ENCODE measurements at regions not wholly inside any gene's neighbourhood (a gene's known extent, or its start where the extent isn't known, plus 50 kb on each side); places are given as distances from the start of the nearest gene placed in this dataset.
"Not testable (repeated sequence)": the region's sequence is repeated elsewhere in the genome, so short reads cannot be mapped to it uniquely, and the experiment has no call there.

DNA sequence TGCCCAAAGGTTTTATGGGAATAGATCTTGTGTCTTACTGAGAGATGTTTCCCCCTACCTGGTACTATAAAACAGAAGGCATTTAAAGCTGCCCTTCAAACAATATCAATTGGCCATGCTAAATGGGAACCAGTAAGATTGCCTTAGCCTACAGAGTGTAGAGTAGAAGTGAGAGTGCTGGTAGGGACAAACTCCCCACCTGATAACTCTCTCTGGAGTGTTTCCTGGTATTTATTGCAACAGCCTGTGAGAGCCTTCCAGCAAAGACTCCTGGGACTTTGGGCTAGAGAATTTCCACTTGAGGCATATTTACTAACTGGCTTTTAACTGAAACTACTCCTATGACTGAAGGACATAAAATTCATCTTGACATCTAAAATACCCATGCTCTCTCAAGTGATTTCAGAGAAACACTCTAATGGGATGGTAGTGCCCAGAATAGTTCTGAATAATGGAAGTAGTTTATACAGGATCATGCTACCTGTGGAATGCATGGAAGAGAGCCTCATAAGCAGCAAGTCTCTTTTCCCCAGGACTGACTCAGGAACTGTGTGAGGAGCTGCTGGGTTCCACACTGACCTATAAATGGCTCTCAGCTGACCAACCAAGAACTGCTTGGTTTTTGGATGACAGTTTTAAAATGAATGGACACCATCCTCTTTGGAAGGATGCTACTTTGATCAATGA lies 132.7 kb upstream of the SLITRK5 start:
- no peaks in the 10 kb centered on the region for H3K27me3 Mint-ChIP-seq
- no peak overlapping the region for H3K4me3 Mint-ChIP-seq
- H3K27ac Mint-ChIP-seq, result no peak overlapping the region

DNA sequence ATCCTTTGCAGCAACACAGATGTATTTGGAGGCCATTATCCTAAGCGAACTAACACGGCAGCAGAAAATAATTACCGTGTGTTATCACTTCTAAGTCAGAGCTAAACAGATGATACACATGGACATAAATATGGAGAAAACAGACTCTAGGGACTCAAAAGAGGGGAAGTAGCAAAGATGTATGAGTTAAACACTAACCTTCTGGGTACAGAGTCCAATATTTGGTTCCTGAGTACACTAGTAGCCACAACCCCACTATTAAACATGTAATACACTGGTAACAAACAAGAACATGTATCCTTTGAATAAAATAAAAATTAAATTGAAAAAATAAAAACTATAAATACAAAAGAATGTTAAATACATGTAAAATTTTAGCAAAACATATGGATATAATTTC lies 118.0 kb upstream of the SLITRK5 start:
- H3K27me3 Mint-ChIP-seq, result no peaks in the 10 kb centered on the region
- no peaks in the 10 kb centered on the region for H3K4me1 Mint-ChIP-seq
- no peaks in the 10 kb centered on the region for H3K9me3 Mint-ChIP-seq
- no peak for DNase-seq
- H3K36me3 Mint-ChIP-seq, result no peaks in the 10 kb centered on the region
- H3K27ac Mint-ChIP-seq, result no peak overlapping the region
- H3K4me3 Mint-ChIP-seq, result no peak overlapping the region

More for the DNA sequence above, 132.7 kb upstream of the SLITRK5 start:
- H3K9me3 Mint-ChIP-seq, result peaks cover 4% of the 10 kb centered on the region
- H3K36me3 Mint-ChIP-seq, result no peaks in the 10 kb centered on the region
- H3K4me1 Mint-ChIP-seq, result no peaks in the 10 kb centered on the region
- no peak for DNase-seq

DNA sequence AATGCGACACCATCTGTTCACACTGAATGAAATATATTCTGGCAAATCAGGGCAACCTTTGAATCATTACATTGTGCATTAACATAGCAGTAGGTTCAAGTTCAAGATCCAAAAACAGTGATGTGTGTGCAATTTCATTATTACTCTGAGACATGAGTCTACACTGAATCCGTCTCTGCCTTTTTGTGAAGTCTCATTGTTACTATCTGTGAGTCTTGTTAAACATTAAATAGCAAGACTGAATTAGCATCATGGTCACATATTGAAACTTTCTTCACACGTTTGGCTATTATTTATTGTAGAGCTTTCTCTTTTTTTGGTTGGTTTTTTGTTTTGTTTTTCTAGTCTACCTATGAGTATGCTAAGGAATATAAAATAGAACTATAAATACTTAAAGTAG lies 117.1 kb upstream of the SLITRK5 start:
- H3K27ac Mint-ChIP-seq, result no peak overlapping the region
- H3K4me3 Mint-ChIP-seq, result no peak overlapping the region
- no peaks in the 10 kb centered on the region for H3K4me1 Mint-ChIP-seq
- H3K9me3 Mint-ChIP-seq, result no peaks in the 10 kb centered on the region
- H3K27me3 Mint-ChIP-seq, result no peaks in the 10 kb centered on the region
- no peak for DNase-seq
- H3K36me3 Mint-ChIP-seq, result no peaks in the 10 kb centered on the region

DNA sequence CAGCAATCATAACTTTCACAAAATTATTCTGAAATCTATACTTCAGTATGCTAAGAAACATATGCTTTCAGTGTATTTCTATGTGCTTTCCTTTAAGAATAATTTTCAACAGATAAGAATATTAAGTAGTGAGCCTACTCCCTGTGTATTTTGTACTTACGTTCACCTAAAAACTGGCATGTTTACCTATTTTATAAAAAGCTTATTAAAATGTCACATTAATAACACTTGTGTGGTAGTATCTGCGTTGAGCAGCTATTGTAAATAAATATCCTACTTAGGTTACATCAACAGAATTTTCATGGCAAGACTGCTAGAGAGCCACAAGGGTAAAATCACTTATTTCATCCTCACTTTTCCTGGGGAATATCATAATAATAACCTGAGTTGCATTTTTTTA lies 113.4 kb upstream of the SLITRK5 start:
- no peak for DNase-seq
- Mint-ChIP-seq H3K36me3 (no peaks in the 10 kb centered on the region), H3K4me3 (no peak overlapping the region), H3K27me3 (no peaks in the 10 kb centered on the region), H3K4me1 (no peaks in the 10 kb centered on the region), H3K9me3 (no peaks in the 10 kb centered on the region), H3K27ac (no peak overlapping the region)

DNA sequence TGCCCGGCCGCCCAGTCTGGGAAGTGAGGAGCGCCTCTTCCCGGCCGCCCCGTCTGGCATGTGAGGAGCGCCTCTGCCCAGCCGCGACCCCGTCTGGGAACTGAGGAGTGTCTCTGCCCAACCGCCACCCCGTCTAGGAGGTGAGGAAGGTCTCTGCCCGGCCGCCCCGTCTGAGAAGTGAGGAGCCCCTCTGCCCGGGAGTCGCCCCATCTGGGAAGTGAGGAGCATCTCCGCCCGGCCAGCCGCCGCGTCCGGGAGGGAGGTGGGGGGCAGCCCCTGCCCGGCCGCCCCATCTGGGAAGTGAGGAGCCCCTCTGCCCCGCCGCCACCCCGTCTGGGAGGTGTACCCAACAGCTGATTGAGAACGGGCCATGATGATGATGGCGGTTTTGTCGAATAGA lies 109.6 kb upstream of the SLITRK5 start:
- DNase-seq, H3K36me3 Mint-ChIP-seq, H3K27me3 Mint-ChIP-seq, H3K4me3 Mint-ChIP-seq, H3K27ac Mint-ChIP-seq, H3K9me3 Mint-ChIP-seq, H3K4me1 Mint-ChIP-seq: not testable (repeated sequence)

DNA sequence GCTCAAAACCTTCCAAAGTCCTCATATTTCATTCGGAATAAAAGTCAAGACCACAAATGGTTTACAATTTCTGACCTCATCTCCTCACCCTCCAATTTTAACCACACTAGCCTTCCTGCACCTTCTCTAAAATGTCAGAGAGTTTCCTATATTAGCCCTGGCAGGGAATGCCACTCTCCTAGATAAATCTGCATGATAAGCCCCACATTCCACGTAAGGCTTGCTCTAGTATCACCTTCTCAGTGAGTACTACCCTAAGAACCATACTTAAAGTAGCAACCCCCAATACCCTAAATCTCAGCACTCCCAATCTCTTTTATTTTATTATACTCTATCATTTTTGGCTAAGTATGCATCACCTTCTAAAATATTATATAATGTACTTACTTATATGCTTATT lies 100.5 kb upstream of the SLITRK5 start:
- no peak overlapping the region for H3K4me3 Mint-ChIP-seq
- no peaks in the 10 kb centered on the region for H3K4me1 Mint-ChIP-seq
- no peak overlapping the region for H3K27ac Mint-ChIP-seq
- H3K36me3 Mint-ChIP-seq, result no peaks in the 10 kb centered on the region
- H3K9me3 Mint-ChIP-seq, result peaks cover 8% of the 10 kb centered on the region
- no peak for DNase-seq
- no peaks in the 10 kb centered on the region for H3K27me3 Mint-ChIP-seq

DNA sequence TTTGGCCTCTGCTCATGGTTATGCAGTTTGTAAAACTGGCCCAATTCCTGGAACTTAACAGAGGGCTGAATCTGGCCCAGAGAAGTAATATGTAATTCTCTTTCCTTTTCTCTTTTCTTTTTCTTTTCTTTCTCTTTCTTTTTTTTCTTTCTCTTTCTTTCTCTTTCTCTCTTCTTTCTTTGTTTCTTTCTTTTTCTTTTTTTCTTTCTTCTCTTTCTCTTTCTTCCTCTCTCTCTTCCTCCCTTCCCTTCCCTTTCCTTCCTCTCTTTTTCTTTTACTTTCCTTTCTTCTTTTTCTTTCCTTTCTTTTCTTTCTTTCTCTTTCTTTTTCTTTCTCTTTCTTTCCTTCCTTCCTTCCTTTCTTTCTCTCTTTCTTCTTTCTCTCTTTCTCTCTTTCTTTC lies 88.8 kb upstream of the SLITRK5 start:
- no peak for DNase-seq
- Mint-ChIP-seq H3K36me3 (no peaks in the 10 kb centered on the region), H3K27me3 (no peaks in the 10 kb centered on the region), H3K27ac (no peak overlapping the region), H3K4me1 (no peaks in the 10 kb centered on the region), H3K4me3 (no peak overlapping the region), H3K9me3 (peaks cover 3% of the 10 kb centered on the region)

DNA sequence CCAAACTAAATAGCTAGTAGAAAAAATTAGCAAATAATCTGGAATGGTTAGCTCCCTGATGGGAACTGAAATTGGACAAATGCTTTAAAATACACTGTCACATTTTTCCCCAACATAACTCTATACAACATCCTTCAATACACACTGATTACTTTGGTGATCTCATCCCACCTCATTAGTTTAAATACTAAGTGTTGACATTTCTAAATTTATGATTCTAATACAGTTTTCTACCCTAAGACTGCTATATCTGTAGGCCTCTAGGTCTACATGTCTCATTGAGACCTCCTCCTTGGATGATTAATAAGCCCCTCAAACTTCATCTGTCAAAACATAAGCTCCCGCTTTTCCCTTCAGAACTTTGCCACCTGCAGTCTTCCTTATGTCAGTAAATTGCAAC lies 80.7 kb upstream of the SLITRK5 start:
- no peak overlapping the region for H3K27ac Mint-ChIP-seq
- H3K9me3 Mint-ChIP-seq, result peaks cover 5% of the 10 kb centered on the region
- H3K36me3 Mint-ChIP-seq, result no peaks in the 10 kb centered on the region
- no peak overlapping the region for H3K4me3 Mint-ChIP-seq
- H3K4me1 Mint-ChIP-seq, result no peaks in the 10 kb centered on the region
- H3K27me3 Mint-ChIP-seq, result no peaks in the 10 kb centered on the region
- no peak for DNase-seq

DNA sequence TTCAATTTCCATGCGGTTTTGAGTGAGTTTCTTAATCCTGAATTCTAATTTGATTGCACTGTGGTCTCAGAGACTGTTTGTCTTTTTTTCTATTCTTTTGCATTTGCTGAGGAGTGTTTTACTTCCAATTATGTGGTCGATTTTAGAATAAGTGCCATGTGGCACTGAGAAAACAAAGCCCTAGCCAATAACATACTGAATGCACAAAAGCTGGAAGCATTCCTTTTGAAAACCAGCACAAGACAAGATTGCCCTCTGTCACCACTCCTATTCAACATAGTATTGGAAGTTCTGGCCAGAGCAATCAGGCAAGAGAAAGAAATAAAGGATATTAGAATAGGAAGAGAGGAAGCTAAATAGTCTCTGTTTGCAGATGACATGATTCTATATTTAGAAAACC lies 66.7 kb upstream of the SLITRK5 start:
- H3K27ac Mint-ChIP-seq, DNase-seq, H3K9me3 Mint-ChIP-seq, H3K27me3 Mint-ChIP-seq, H3K4me1 Mint-ChIP-seq, H3K36me3 Mint-ChIP-seq, H3K4me3 Mint-ChIP-seq: not testable (repeated sequence)

DNA sequence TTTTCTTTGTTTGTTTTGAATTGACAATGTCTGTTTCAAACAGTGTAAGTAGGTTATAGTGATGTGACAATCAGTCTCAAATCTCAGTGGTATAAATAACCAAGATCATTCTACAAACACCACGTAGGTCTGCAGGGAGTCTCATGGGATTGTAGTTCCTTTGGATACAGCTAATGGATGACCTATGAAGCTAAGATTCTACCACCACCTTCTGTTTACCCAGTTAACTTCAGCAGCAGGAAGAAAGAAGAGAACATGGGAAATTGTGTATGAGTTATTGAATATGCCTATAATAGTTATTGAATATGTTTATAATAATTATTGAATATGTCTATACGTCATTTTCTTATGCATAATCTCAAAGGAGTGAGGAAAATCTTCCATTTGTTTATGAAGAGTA lies 63.9 kb upstream of the SLITRK5 start:
- peaks cover 3% of the 10 kb centered on the region for H3K9me3 Mint-ChIP-seq
- H3K4me3 Mint-ChIP-seq, result no peak overlapping the region
- no peak for DNase-seq
- H3K4me1 Mint-ChIP-seq, result no peaks in the 10 kb centered on the region
- no peak overlapping the region for H3K27ac Mint-ChIP-seq
- no peaks in the 10 kb centered on the region for H3K36me3 Mint-ChIP-seq
- no peaks in the 10 kb centered on the region for H3K27me3 Mint-ChIP-seq

DNA sequence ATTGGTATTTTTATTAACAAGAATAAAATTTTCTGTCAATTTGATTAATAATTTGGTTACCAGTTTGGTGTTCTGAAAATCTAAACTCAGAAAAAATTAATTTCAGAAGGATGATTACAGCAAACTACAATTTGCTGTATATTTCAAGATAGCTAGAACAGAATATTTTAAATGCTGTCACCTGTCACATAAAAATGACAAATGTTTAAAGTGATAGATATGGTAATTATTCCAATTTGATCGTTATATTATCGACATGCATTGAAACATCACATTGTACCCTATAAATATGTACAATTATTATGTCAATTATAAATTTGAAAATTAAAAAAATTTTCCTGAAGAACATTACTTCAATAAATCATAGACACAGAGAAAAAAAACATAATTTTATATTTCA lies 56.9 kb upstream of the SLITRK5 start:
- Mint-ChIP-seq H3K27me3 (no peaks in the 10 kb centered on the region), H3K9me3 (peaks cover 1% of the 10 kb centered on the region), H3K36me3 (no peaks in the 10 kb centered on the region), H3K4me3 (no peak overlapping the region), H3K27ac (no peak overlapping the region), H3K4me1 (no peaks in the 10 kb centered on the region)
- no peak for DNase-seq

Data from activated naive CD8-positive, alpha-beta T cell treated with anti-CD3 and anti-CD28 coated beads for 36 hours (primary cell).